ENCODE measurements at regions not wholly inside any gene's neighbourhood (a gene's known extent, or its start where the extent isn't known, plus 50 kb on each side); places are given as distances from the start of the nearest gene placed in this dataset.

GRCh38 chr3:30504939-30505338 lies 101.5 kb upstream of the TGFBR2 start:
- Histone ChIP-seq H4K20me1 (ENCODE audit: insufficient read depth, low read length) (no peaks in the 10 kb centered on the region), H3K4me2 (ENCODE audit: low read depth, low read length) (no peak overlapping the region), H3K9me3 (ENCODE audit: control insufficient read depth, insufficient read depth, low read length) (no peaks in the 10 kb centered on the region), H3K27me3 (ENCODE audit: control insufficient read depth, insufficient read depth, low read length) (no peaks in the 10 kb centered on the region), H3K56ac (ENCODE audit: extremely low read depth, insufficient read depth, low read length) (no peak overlapping the region), H3K36me3 (ENCODE audit: control insufficient read depth, insufficient read depth, low read length) (no peaks in the 10 kb centered on the region), H3K4me1 (ENCODE audit: control insufficient read depth, insufficient read depth, low read length) (peaks cover 4% of the 10 kb centered on the region; the same call in 1 of the 2 replicates), H2BK120ac (ENCODE audit: low read depth, low read length) (no peak overlapping the region), H3K79me1 (ENCODE audit: low read depth in 1 of 2, low read length in 2 of 2) (no peaks in the 10 kb centered on the region), H2AFZ (replicated peaks; ENCODE audit: low read length, poor library complexity) (no peak overlapping the region), H2BK15ac (ENCODE audit: low read depth, low read length) (no peak overlapping the region), H3K27ac (ENCODE audit: insufficient read depth, low read length) (no peak overlapping the region), H2BK5ac (ENCODE audit: low read depth, low read length, poor library complexity, severe bottlenecking) (no peak overlapping the region), H3K4me3 (ENCODE audit: insufficient read depth, low read depth, low read length) (no peak overlapping the region), H3K18ac (ENCODE audit: low read depth, low read length) (no peak overlapping the region), H4K91ac (ENCODE audit: insufficient read depth, low read depth, low read length) (no peak overlapping the region), H3K14ac (replicated peaks; ENCODE audit: low read depth, low read length) (no peak overlapping the region), H2AK5ac (ENCODE audit: low read depth, low read length) (no peak overlapping the region), H2AK9ac (replicated peaks; ENCODE audit: low read depth, low read length, poor library complexity) (no peak overlapping the region), H3K4ac (ENCODE audit: low read depth, low read length) (no peak overlapping the region), H4K8ac (ENCODE audit: low read depth in 2 of 2, low read length in 2 of 2) (no peak overlapping the region), H3K23ac (ENCODE audit: low read depth, low read length) (no peak overlapping the region), H3K9ac (ENCODE audit: low read depth, low read length) (no peak overlapping the region), H3K9me1 (ENCODE audit: insufficient read depth, low read length) (no peaks in the 10 kb centered on the region), H4K5ac (ENCODE audit: low read depth, low read length) (no peak overlapping the region), H2BK20ac (ENCODE audit: low read depth, low read length) (no peak overlapping the region)
- DNase-seq (peak; percentile 58), ATAC-seq (ENCODE audit: low read depth) (peak; percentile 27)
- ChIA-PET POLR2A (ENCODE audit: unreplicated experiment) (no interaction called here), CTCF (interaction anchor here (0.8 kb wide), 1 partner anchor 184 kb away, joined by 4 read pairs; no protein-coding TSS in a partner anchor)
- TF ChIP-seq BHLHE40 (IDR thresholded peaks at IDR 0.05; ENCODE audit: low read depth, low read length) (no peak), MAZ (IDR thresholded peaks at IDR 0.05; ENCODE audit: borderline replicate concordance, low read depth, low read length) (no peak), SMC3 (IDR thresholded peaks at IDR 0.05; ENCODE audit: low read depth, low read length) (no peak), CTCF (conservative IDR thresholded peaks at IDR 0.05; ENCODE audit: low read depth, low read length) (no peak)
- dilution Hi-C loops (cut with HindIII; ENCODE audit: low sequenced_read_pairs, unreplicated experiment) (no loop called here), intact Hi-C loops (cut with micrococcal nuclease) (no loop called here), in situ Hi-C loops (cut with MboI; ENCODE audit: low sequenced_read_pairs) (no loop called here)
- WGBS, 2 experiments (ENCODE audit: extremely low coverage in 2 of 2, insufficient read length in 1 of 2), result no CpG with 5 or more reads among the region's 1 CpG
- BruUV-seq (replicated peaks), result no TSS peak

All from IMR-90 (cell line).